Progenitor cell of endocrine pancreas (in vitro differentiated cells): ENCODE measurements at regions not wholly inside any gene's neighbourhood (a gene's known extent, or its start where the extent isn't known, plus 50 kb on each side); places are given as distances from the start of the nearest gene placed in this dataset.
"Not testable (repeated sequence)": the region's sequence is repeated elsewhere in the genome, so short reads cannot be mapped to it uniquely, and the experiment has no call there.

ENCODE experiments used
- DNase-seq: peaks from one replicate; pipeline ENCODE4 v3.0.0; 2021; ENCODE audit warnings: low spot score; ENCODE audit not compliant: unreplicated experiment
- H3K27ac Mint-ChIP-seq: 2 replicates; pipeline ENCODE4 v1.8.0; 2021; ENCODE audit warnings: mild to moderate bottlenecking, moderate library complexity, mixed read lengths
- H3K27me3 Mint-ChIP-seq: 2 replicates; pipeline ENCODE4 v1.8.0; 2021; ENCODE audit warnings: mixed read lengths
- H3K36me3 Mint-ChIP-seq: 2 replicates; pipeline ENCODE4 v1.8.0; 2022; ENCODE audit warnings: mixed read lengths; ENCODE audit not compliant: insufficient read depth
- H3K4me1 Mint-ChIP-seq: 2 replicates; pipeline ENCODE4 v1.8.0; 2021; ENCODE audit warnings: low read depth, mixed read lengths
- H3K4me3 Mint-ChIP-seq: 2 replicates; pipeline ENCODE4 v1.8.0; 2021; ENCODE audit warnings: low read depth, mild to moderate bottlenecking, moderate library complexity, mixed read lengths
- H3K9me3 Mint-ChIP-seq: 2 replicates; pipeline ENCODE4 v1.8.0; 2021; ENCODE audit warnings: low read depth, mixed read lengths
- CTCF ChIP-seq: fragments of 200-600 bp; sonication (generic); IDR thresholded peaks from one replicate; pipeline ENCODE4 v1.5.0; 2021; ENCODE audit warnings: antibody characterized with exemption, mild to moderate bottlenecking; ENCODE audit not compliant: unreplicated experiment

DNA sequence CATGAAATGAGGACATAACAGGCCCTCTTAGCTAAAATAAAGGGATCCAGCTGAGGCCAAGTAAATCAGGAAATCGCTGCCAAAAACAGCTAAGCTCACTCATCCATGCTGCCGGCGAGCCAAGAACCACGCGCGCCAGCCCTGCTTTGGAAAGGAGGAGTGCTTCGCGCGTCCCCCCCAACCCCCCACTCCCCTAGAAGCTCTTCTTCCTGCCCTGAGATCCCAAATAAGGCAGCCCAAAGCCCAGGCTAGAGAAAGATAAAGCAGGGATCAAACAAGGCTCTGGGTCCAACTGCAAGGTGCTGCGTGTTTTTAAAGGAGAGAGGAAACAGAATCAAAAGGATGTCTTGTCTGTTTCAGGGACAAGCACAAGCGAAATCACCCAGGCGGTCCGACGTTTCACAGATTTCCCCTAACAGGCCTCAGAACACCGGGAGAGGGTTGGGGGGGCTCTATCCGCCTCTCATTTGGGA lies 168.3 kb upstream of the AUTS2 start:
- no peak for TF ChIP-seq CTCF
- peaks cover 36% of the 10 kb centered on the region for H3K27me3 Mint-ChIP-seq
- peaks cover 2% of the 10 kb centered on the region for H3K4me1 Mint-ChIP-seq
- H3K36me3 Mint-ChIP-seq, result peaks cover 1% of the 10 kb centered on the region
- no peaks in the 10 kb centered on the region for H3K9me3 Mint-ChIP-seq
- no peak for DNase-seq
- no peak overlapping the region for H3K27ac Mint-ChIP-seq
- no peak overlapping the region for H3K4me3 Mint-ChIP-seq

DNA sequence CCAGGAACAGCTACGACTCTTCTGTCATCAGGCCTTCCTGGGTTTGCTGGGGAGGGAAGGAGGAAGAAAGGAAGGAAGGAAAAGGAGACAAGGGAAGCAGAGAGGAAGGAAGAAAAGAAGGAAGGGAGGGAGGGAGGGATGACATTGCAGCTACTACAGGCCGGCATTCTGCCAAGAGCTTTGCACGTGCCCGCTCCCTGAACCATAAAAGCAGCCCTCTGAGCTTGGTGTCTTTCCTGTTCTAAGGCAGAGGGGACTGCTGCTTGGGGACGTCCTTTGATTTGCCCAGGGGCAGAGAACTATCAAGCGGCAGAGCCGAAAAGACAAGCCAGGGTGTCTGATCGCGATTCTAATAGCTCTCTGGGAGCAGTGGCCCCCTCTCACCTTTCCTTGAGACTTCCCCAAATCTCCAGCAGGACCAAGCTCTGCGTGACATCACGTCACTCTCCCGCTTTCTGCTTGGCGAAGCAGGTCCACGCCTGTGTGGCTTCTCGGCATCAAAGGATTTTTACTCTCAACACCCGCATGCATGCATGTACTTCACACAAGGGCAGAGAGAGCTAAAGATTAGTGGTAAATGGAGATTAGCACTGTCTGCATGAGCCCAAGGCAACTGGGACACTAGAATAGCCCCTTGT lies 167.8 kb upstream of the AUTS2 start:
- Mint-ChIP-seq H3K4me3 (no peak overlapping the region), H3K36me3 (peaks cover 1% of the 10 kb centered on the region), H3K27me3 (peaks cover 33% of the 10 kb centered on the region), H3K4me1 (peaks cover 2% of the 10 kb centered on the region), H3K27ac (no peak overlapping the region), H3K9me3 (no peaks in the 10 kb centered on the region)
- no peak for TF ChIP-seq CTCF
- no peak for DNase-seq

DNA sequence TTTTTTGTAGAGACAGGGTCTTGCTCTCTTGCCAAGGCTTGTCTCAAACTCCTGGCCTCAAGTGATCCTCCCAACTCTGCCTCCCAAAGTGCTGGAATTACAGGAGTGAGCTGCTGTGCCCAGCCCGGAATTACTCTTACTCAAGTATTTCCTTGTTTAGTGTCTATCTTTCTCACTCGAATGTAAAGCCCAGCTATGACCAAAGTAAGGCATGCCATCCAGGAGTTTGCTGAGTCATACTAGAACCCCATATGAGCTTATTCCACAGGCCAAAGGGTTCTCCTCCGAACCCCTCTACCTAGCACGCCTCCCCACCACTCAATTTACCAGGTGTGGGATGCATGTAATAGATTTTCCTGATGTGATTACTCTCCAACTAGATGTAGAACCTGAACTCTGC lies 166.6 kb upstream of the AUTS2 start:
- peaks cover 1% of the 10 kb centered on the region for H3K36me3 Mint-ChIP-seq
- no peak for DNase-seq
- no peaks in the 10 kb centered on the region for H3K9me3 Mint-ChIP-seq
- peaks cover 33% of the 10 kb centered on the region for H3K27me3 Mint-ChIP-seq
- H3K27ac Mint-ChIP-seq, result no peak overlapping the region
- no peak overlapping the region for H3K4me3 Mint-ChIP-seq
- no peak for TF ChIP-seq CTCF
- H3K4me1 Mint-ChIP-seq, result peaks cover 2% of the 10 kb centered on the region

- not testable (repeated sequence) for H3K9me3 Mint-ChIP-seq, DNase-seq, H3K27ac Mint-ChIP-seq, H3K36me3 Mint-ChIP-seq, H3K4me1 Mint-ChIP-seq, H3K4me3 Mint-ChIP-seq
- peaks cover 28% of the 10 kb centered on the region for H3K27me3 Mint-ChIP-seq
Measured at GRCh38 chr7:69432276-69432675, 166.0 kb upstream of the AUTS2 start.

GRCh38 chr7:69433081-69433480 lies 165.2 kb upstream of the AUTS2 start:
- H3K27me3 Mint-ChIP-seq, result peaks cover 28% of the 10 kb centered on the region
- no peaks in the 10 kb centered on the region for H3K9me3 Mint-ChIP-seq
- H3K4me1 Mint-ChIP-seq, result peaks cover 4% of the 10 kb centered on the region
- no peak for TF ChIP-seq CTCF
- peaks cover 1% of the 10 kb centered on the region for H3K36me3 Mint-ChIP-seq
- DNase-seq, result no peak
- no peak overlapping the region for H3K4me3 Mint-ChIP-seq
- no peak overlapping the region for H3K27ac Mint-ChIP-seq

GRCh38 chr7:69434398-69434815 lies 163.9 kb upstream of the AUTS2 start:
- no peaks in the 10 kb centered on the region for H3K9me3 Mint-ChIP-seq
- peaks cover 4% of the 10 kb centered on the region for H3K4me1 Mint-ChIP-seq
- H3K27me3 Mint-ChIP-seq, result peaks cover 25% of the 10 kb centered on the region
- peaks cover 1% of the 10 kb centered on the region for H3K36me3 Mint-ChIP-seq
- no peak for TF ChIP-seq CTCF
- H3K4me3 Mint-ChIP-seq, result no peak overlapping the region
- DNase-seq, result no peak
- H3K27ac Mint-ChIP-seq, result no peak overlapping the region
